ENCODE measurements at regions not wholly inside any gene's neighbourhood (a gene's known extent, or its start where the extent isn't known, plus 50 kb on each side); places are given as distances from the start of the nearest gene placed in this dataset.

- TF ChIP-seq ZFX (IDR thresholded peaks at IDR 0.05) (no peak), CTCF (conservative IDR thresholded peaks at IDR 0.05) (no peak)
- H3K27ac ChIP-seq: no peak overlapping the region
Measured at GRCh38 chr16:59385491-59385890, 651.4 kb upstream of the GOT2 start.

DNA sequence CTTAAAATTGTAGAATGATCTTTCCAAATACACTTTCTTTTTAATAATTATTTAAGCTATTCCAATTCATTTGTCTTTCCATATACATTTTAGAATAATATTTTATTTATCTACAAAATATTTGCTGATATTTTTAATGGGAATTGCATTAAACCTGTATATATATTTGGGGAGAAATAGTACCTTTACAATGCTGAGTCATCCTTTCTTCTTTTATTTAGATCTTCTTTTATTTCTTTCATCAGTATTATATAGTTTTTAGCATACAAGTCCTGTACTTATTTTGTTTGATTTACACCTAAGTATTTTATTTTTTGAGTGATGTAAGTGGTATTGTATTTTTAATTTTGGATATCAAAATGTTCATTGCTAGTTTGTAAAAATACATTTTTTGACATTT, 639.5 kb upstream of the GOT2 start:
- TF ChIP-seq ZFX (IDR thresholded peaks at IDR 0.05) (no peak), CTCF (conservative IDR thresholded peaks at IDR 0.05) (no peak)
- H3K27ac ChIP-seq: no peak overlapping the region

- no peak overlapping the region for H3K27ac ChIP-seq
- no peak for TF ChIP-seq ZFX (IDR thresholded peaks at IDR 0.05)
- no peak for TF ChIP-seq CTCF (conservative IDR thresholded peaks at IDR 0.05)
Measured at GRCh38 chr16:59370717-59371116, 636.6 kb upstream of the GOT2 start.

- no peak overlapping the region for H3K27ac ChIP-seq
- TF ChIP-seq ZFX (IDR thresholded peaks at IDR 0.05): no peak
- no peak for TF ChIP-seq CTCF (conservative IDR thresholded peaks at IDR 0.05)
Measured at GRCh38 chr16:59369523-59369922, 635.4 kb upstream of the GOT2 start.

GRCh38 chr16:59368586-59368985, 634.5 kb upstream of the GOT2 start:
- TF ChIP-seq ZFX (IDR thresholded peaks at IDR 0.05): no peak
- no peak overlapping the region for H3K27ac ChIP-seq

- H3K27ac ChIP-seq: no peak overlapping the region
- no peak for TF ChIP-seq ZFX (IDR thresholded peaks at IDR 0.05)
Measured at GRCh38 chr16:59356709-59357108, 622.6 kb upstream of the GOT2 start.

- H3K27ac ChIP-seq: no peak overlapping the region
- TF ChIP-seq CTCF (conservative IDR thresholded peaks at IDR 0.05) (no peak), ZFX (IDR thresholded peaks at IDR 0.05) (no peak)
Measured at GRCh38 chr16:59356144-59356543, 622.0 kb upstream of the GOT2 start.

DNA sequence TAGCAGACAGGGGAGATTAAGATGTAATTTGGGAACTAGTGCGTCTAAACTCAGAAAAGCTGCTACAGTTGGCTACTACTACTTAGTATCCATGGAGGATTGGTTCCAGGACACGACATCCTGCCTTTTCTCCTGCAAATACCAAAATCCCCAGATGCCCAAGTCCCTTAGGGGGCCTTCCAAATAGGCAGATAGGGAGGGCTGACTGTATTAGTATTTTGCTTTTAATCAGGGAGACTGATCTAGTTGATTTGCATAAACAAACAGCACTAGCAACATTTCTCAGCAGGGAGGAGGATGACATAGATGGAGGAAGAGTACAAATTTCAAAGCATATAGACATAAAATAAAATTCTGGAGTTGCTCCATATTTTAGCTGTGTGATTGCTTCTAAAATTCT, 621.6 kb upstream of the GOT2 start:
- no peak overlapping the region for H3K27ac ChIP-seq
- TF ChIP-seq ZFX (IDR thresholded peaks at IDR 0.05) (no peak), CTCF (conservative IDR thresholded peaks at IDR 0.05) (no peak)
